ENCODE measurements at regions not wholly inside any gene's neighbourhood (a gene's known extent, or its start where the extent isn't known, plus 50 kb on each side); places are given as distances from the start of the nearest gene placed in this dataset.

GRCh38 chr18:40904295-40904694 is 1050.7 kb upstream of the PIK3C3 start:
- TF ChIP-seq CTCF (conservative IDR thresholded peaks at IDR 0.05; ENCODE audit: low read depth, low read length) (no peak), EZH2 (IDR thresholded peaks at IDR 0.05; ENCODE audit: low read length, unreplicated experiment) (no peak), EZH2phosphoT487 (IDR thresholded peaks at IDR 0.05; ENCODE audit: borderline replicate concordance, low read length) (no peak)
